ENCODE measurements at regions not wholly inside any gene's neighbourhood (a gene's known extent, or its start where the extent isn't known, plus 50 kb on each side); places are given as distances from the start of the nearest gene placed in this dataset.

- TF ChIP-seq, protein P1, sequence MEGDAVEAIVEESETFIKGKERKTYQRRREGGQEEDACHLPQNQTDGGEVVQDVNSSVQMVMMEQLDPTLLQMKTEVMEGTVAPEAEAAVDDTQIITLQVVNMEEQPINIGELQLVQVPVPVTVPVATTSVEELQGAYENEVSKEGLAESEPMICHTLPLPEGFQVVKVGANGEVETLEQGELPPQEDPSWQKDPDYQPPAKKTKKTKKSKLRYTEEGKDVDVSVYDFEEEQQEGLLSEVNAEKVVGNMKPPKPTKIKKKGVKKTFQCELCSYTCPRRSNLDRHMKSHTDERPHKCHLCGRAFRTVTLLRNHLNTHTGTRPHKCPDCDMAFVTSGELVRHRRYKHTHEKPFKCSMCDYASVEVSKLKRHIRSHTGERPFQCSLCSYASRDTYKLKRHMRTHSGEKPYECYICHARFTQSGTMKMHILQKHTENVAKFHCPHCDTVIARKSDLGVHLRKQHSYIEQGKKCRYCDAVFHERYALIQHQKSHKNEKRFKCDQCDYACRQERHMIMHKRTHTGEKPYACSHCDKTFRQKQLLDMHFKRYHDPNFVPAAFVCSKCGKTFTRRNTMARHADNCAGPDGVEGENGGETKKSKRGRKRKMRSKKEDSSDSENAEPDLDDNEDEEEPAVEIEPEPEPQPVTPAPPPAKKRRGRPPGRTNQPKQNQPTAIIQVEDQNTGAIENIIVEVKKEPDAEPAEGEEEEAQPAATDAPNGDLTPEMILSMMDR (IDR thresholded peaks at IDR 0.05): no peak
- TF ChIP-seq POLR2AphosphoS5 (IDR thresholded peaks at IDR 0.05): no peak
- TF ChIP-seq POLR2A (IDR thresholded peaks at IDR 0.05): no peak
Measured at GRCh38 chr14:44866770-44867169, 95.0 kb downstream of the KLHL28 start.

All from prostate gland (tissue), 2 donors.